ENCODE measurements at regions not wholly inside any gene's neighbourhood (a gene's known extent, or its start where the extent isn't known, plus 50 kb on each side); places are given as distances from the start of the nearest gene placed in this dataset.
A peak's percentile ranks its signal among the peaks of the same experiment; 100 is the strongest.
"Not testable (repeated sequence)": the region's sequence is repeated elsewhere in the genome, so short reads cannot be mapped to it uniquely, and the experiment has no call there.

DNA sequence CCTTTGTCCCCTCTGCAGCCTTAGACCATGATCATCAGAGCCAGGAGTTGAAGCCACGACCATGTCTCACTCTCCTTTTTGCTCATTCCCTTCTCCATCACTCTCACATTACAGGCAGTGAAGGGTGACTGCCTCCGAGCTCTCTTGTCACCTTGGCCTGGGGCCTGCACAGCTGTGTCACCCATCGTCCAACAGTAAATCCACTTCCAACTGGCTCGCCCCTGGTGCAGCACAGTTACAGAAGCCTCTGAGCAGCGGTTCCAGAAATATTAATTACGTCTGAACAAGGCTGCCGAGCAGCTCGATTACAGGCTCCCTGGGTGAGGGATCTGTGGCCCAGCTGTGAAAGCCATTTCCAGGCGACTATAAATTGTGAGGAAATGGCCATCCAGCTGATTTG is 528.2 kb downstream of the NR2F2 start:
- H3K36me3 Mint-ChIP-seq: no peaks in the 10 kb centered on the region
- no peak overlapping the region for H3K4me3 Mint-ChIP-seq
- H3K27me3 Mint-ChIP-seq: no peaks in the 10 kb centered on the region
- H3K27ac Mint-ChIP-seq: no peak overlapping the region
- DNase-seq (no peak), ATAC-seq (ENCODE audit: low read depth in 2 of 2) (no peak)
- H3K4me1 Mint-ChIP-seq: no peaks in the 10 kb centered on the region
- H3K9me3 Mint-ChIP-seq: peaks cover 0 to 13% (median 2%) of the 10 kb centered on the region in 7 donors

DNA sequence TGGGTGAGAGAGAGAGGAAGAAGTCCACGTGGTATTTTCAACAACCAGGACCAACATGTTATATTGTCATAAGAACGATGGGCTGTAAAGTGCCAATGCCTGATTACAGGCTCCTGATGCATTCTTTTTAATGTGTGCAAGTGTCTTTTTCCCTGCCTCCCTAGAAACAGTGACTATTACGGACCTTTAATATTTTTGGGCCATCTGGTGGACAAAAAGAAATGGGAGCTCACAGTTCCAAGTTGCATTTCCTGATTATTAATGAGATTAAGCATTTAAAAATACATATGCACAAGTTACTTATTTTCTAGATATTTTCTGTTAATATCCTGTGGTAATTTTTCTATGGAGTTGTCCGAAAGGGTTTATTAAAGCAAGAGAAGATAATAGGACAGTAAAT is 530.2 kb downstream of the NR2F2 start:
- Mint-ChIP-seq H3K4me1 (no peaks in the 10 kb centered on the region), H3K27me3 (no peaks in the 10 kb centered on the region), H3K9me3 (peaks cover 0 to 11% (median 4%) of the 10 kb centered on the region in 7 donors), H3K27ac (no peak overlapping the region), H3K36me3 (no peaks in the 10 kb centered on the region), H3K4me3 (no peak overlapping the region)
- DNase-seq: no peak
- ATAC-seq (ENCODE audit: low read depth in 2 of 2): no peak

DNA sequence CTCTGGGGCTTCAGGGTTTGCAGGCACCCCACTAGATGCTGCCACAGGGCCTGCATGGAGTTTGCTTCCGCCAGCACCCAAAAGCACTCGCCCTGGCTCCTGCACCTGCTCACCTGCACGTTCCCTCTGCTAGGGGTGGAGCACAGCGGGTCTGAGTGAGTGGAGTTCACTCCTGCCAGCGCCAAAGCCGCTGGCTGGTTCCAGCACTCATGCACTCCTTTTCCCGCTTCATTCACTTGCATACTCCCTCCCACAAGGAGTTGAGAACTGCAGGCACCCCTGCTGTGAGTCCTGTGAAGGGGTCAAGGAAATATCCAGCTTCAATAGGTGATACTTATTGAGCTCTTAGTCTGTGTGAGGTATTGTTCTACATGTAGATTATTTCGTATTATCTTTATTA is 537.5 kb downstream of the NR2F2 start:
- H3K36me3 Mint-ChIP-seq: no peaks in the 10 kb centered on the region
- H3K4me1 Mint-ChIP-seq: no peaks in the 10 kb centered on the region
- no peak for DNase-seq
- H3K27ac Mint-ChIP-seq: no peak overlapping the region
- peaks cover 0 to 24% (median 4%) of the 10 kb centered on the region in 7 donors for H3K9me3 Mint-ChIP-seq
- ATAC-seq (ENCODE audit: low read depth in 2 of 2): no peak
- no peaks in the 10 kb centered on the region for H3K27me3 Mint-ChIP-seq
- no peak overlapping the region for H3K4me3 Mint-ChIP-seq

DNA sequence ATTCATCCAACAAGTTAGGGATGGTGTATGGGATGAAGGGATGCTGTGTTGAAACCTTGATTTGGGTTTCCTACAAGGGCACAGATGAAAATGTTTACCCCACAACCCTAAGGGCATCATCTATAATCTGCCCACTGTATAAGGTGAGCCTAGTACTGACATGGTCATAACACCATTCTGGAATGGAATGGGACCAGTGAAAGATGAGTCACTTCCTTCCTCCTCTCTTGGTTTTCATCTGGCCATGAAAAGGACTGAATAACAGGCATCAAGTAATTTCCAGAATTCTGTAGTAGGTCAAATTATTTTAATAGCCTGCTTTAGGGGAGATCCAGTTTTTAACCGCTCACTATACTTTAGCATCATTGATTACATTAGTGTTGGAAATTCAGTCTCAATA is 538.6 kb downstream of the NR2F2 start:
- Mint-ChIP-seq H3K4me1 (no peaks in the 10 kb centered on the region), H3K27me3 (no peaks in the 10 kb centered on the region), H3K27ac (no peak overlapping the region), H3K9me3 (peaks cover 0 to 19% (median 2%) of the 10 kb centered on the region in 7 donors), H3K36me3 (no peaks in the 10 kb centered on the region), H3K4me3 (no peak overlapping the region)
- DNase-seq (no peak), ATAC-seq (ENCODE audit: low read depth in 2 of 2) (no peak)

DNA sequence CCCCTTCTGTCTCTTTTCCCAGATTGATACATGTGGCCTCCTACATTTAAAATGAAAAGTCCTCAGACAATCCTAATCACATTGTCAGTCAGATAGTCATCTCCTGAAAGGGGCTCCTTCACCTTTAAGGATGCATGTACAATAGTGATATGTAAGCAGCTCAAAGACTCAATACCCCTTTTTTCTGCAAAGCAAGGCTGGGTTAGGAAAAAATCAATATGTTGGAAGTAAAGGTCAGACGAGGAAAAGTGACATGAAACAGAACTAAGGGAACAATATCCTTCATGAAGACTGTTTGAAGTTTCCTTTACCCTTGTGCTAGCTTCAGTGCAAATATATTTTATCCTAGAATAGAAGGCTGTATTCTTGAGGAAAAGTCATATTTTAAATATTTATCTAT is 539.3 kb downstream of the NR2F2 start:
- ATAC-seq (ENCODE audit: low read depth in 2 of 2) (no peak), DNase-seq (no peak)
- Mint-ChIP-seq H3K27me3 (no peaks in the 10 kb centered on the region), H3K36me3 (no peaks in the 10 kb centered on the region), H3K9me3 (peaks cover 0 to 19% (median 2%) of the 10 kb centered on the region in 7 donors), H3K4me1 (no peaks in the 10 kb centered on the region), H3K27ac (no peak overlapping the region), H3K4me3 (no peak overlapping the region)

DNA sequence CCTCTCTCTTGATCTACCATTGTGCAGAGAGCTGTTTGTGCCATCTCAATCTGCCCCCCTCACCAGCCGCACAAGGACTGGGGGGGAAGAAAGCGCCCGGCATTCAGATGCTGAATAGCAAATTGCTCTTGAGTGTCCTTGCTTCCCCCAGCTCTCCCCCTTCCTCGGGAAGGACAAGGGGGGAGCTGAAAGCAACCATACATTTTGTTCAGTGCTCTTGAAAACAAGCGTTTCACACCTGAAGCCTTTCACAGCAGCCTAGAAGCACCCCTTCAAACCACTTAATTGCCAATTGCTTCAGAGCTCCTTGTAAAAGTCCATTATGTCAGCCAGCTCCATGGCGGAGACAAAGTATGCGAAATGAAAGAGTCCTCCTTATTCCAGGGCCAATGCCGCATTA is 540.1 kb downstream of the NR2F2 start:
- DNase-seq (no peak), ATAC-seq (ENCODE audit: low read depth in 2 of 2) (no peak)
- H3K27ac Mint-ChIP-seq: peak overlapping the region in 1 of 6 donors; percentile 62
- H3K9me3 Mint-ChIP-seq: peaks cover 0 to 15% (median 2%) of the 10 kb centered on the region in 7 donors
- H3K27me3 Mint-ChIP-seq: no peaks in the 10 kb centered on the region
- no peaks in the 10 kb centered on the region for H3K36me3 Mint-ChIP-seq
- H3K4me3 Mint-ChIP-seq: no peak overlapping the region
- H3K4me1 Mint-ChIP-seq: no peaks in the 10 kb centered on the region

DNA sequence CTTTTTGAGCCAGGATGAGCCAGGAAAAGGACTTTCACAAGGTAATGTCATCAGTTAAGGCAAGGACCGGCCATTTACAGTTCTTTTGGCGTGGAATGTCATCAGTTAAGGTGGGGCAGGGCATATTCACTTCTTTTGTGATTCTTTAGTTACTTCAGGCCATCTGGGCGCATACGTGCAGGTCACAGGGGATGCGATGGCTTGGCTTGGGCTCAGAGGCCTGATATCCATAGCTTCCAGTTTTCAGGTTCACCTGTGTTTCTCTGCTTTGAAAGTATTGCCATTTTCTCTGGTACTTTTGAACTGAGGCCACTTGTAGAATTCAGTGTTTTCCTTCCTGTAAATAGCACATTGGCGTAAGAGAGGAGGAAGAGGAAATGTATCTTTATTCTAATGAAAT is 546.9 kb downstream of the NR2F2 start:
- peaks cover 0 to 24% (median 2%) of the 10 kb centered on the region in 7 donors for H3K9me3 Mint-ChIP-seq
- not testable (repeated sequence) for ATAC-seq (ENCODE audit: low read depth in 2 of 2); H3K4me1 Mint-ChIP-seq; H3K36me3 Mint-ChIP-seq; H3K4me3 Mint-ChIP-seq; H3K27ac Mint-ChIP-seq; H3K27me3 Mint-ChIP-seq; DNase-seq

DNA sequence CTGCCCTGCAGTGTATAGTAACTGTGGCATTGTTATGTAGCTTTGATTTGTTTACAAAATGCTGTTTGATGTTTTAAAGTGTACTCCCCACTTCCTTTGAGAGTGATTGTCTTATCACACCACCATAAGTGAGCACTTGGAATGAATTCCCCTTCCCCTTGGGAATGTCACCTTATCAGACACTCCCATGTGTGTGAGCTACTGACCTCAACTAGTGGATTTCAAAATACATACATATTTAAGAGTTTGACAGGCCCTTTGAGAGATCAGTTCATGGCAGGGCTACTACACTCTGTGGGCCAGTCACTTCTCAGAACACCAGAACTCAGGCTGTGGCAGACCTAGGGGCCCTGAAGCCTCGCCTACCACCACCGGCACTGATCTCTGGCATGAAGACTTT is 547.6 kb downstream of the NR2F2 start:
- no peak for ATAC-seq (ENCODE audit: low read depth in 2 of 2)
- no peak overlapping the region for H3K27ac Mint-ChIP-seq
- H3K36me3 Mint-ChIP-seq: no peaks in the 10 kb centered on the region
- no peaks in the 10 kb centered on the region for H3K27me3 Mint-ChIP-seq
- no peak overlapping the region for H3K4me3 Mint-ChIP-seq
- H3K4me1 Mint-ChIP-seq: no peaks in the 10 kb centered on the region
- peaks cover 0 to 24% (median 4%) of the 10 kb centered on the region in 7 donors for H3K9me3 Mint-ChIP-seq
- DNase-seq: no peak

DNA sequence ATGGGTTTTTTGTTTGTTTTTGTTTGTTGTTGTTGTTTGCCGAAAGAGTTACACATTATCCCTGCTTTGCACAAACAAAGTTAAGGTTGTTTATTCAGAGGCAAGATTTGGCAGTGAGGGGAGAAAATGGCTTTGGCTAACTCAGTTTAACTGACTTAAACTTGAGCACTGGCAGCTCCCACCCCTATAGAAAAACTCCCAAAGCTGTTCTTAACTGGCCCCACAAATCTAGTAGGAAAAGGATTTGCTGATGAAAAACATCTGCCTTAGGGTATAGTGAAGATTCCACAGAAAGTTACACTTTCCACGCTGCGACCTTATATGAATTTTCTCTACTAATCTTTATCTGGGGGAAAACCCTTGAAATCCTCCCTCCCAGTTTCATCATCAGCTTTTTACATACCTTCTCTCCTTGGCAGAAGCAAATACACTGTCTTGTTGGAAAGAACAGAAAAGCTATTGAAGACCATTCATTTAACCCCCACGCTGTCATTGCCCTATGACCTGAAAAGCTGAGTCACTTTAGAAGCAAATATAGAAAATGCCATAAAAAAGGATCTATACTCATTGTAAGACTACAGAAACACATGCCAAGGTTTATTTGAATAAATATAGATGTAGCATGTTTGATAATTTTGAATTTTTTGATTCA is 551.7 kb downstream of the NR2F2 start:
- H3K4me3 Mint-ChIP-seq: no peak overlapping the region
- peaks cover 0 to 7% (median 2%) of the 10 kb centered on the region in 7 donors for H3K9me3 Mint-ChIP-seq
- no peak for ATAC-seq (ENCODE audit: low read depth in 2 of 2)
- no peaks in the 10 kb centered on the region for H3K36me3 Mint-ChIP-seq
- H3K27me3 Mint-ChIP-seq: no peaks in the 10 kb centered on the region
- no peaks in the 10 kb centered on the region for H3K4me1 Mint-ChIP-seq
- H3K27ac Mint-ChIP-seq: no peak overlapping the region
- no peak for DNase-seq

DNA sequence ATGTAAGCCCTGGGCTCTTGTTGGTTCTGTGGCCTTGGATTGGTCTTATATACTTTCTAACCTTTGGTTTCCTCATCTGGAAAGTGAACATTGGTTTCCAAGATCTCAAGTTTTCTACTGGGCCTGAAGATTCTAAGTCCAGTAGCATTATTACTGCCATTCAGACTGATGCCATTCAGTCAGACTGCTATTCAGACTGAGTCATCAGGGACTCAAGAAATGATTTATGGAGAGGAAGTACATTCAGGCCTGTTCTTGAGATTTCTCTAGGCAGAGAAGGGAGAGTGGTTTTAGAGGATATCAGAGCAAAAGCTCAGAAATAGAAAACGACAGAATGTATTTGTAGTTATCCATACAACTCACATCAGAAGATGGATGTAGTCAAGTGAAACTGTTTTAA is 557.2 kb downstream of the NR2F2 start:
- Mint-ChIP-seq H3K27ac (no peak overlapping the region), H3K4me1 (peaks cover 0 to 7% (median 3%) of the 10 kb centered on the region in 3 donors), H3K4me3 (no peak overlapping the region), H3K27me3 (no peaks in the 10 kb centered on the region), H3K36me3 (no peaks in the 10 kb centered on the region), H3K9me3 (peaks cover 0 to 4% (median 2%) of the 10 kb centered on the region in 7 donors)
- DNase-seq (no peak), ATAC-seq (ENCODE audit: low read depth in 2 of 2) (no peak)

DNA sequence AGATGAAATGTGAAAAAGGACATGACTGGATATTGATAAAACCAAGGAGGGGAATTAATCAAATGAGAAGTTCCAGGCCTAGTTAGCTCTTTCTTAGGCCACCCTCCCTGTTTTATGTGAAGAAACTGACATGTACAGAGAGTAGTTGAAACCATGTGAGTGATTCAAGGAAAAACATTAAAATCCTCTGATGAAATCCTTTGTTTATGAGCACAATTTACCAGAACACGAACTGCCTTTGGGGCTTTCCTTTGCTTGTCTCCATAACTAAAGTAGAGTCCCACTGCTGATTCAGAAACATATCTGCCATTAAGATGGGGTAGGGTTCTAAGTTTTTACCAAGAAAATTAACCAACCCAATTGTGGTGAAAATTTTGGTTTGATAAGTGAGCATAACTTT is 558.3 kb downstream of the NR2F2 start:
- ATAC-seq (ENCODE audit: low read depth in 2 of 2): no peak
- Mint-ChIP-seq H3K9me3 (peaks cover 0 to 4% (median 2%) of the 10 kb centered on the region in 7 donors), H3K36me3 (no peaks in the 10 kb centered on the region), H3K4me3 (no peak overlapping the region), H3K4me1 (peaks cover 0 to 7% (median 3%) of the 10 kb centered on the region in 3 donors), H3K27me3 (no peaks in the 10 kb centered on the region), H3K27ac (peak overlapping the region in 1 of 6 donors; percentile 19)
- DNase-seq: no peak

DNA sequence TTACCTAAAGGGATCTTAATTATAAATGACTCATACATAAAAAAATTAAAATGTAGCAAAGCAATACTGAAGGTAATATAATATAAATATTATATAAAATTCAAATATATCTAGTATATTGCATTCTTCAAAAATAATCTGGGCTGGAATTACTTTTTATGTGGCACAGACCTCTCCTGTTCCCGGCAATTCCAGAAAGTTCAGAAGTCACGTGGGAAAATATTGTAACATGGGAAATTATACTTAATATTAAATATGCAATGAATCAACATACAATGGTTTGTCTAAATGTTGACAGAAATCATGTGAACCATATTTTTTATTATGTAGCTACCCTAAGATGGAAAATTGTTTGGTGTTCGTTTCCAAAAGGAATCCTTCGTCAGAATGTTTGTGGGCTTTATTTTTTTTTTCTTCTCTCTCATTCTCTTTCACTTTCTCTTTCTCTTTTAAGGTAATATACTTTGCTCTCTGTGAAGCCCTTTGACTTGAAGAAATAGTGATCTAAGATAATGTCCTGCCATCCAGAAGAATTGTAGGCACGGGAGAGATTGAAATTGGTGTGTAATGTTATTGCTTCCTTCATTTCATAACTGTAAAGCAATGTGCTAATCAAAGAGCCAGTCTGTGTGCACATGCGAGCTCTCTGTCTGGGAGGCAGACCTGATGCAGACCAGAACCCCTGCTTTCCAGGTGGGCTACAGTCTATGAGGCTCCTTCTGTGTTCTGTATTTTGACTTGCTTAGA is 559.4 kb downstream of the NR2F2 start:
- ATAC-seq (ENCODE audit: low read depth in 2 of 2): no peak
- Mint-ChIP-seq H3K4me3 (peak overlapping the region in 3 of 8 donors; percentile 15 to 61 (median 34)), H3K9me3 (peaks cover 0 to 4% (median 2%) of the 10 kb centered on the region in 7 donors), H3K4me1 (peaks cover 0 to 7% (median 3%) of the 10 kb centered on the region in 3 donors), H3K27me3 (no peaks in the 10 kb centered on the region), H3K27ac (peak overlapping the region in 1 of 6 donors; percentile 24), H3K36me3 (no peaks in the 10 kb centered on the region)
- no peak for DNase-seq

DNA sequence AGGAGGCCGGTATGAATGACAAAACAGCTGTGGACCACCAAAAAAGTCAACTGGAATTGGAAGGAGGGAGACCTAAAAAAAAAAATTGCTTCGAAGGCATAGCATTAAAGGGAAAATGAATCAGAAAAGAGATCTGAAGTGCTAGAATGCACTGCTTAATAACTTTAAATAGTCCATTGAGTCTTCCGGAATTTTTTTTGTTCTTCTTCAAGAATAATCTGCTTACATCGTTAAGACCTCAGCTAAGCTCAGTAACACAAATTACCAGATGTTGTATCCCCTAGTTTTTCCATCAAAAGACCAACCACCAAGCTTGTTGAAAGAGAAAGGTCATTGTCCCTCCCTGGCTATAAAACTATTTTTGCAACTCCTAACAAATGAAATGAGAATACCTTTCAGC is 560.5 kb downstream of the NR2F2 start:
- H3K4me3 Mint-ChIP-seq: peak overlapping the region in 2 of 8 donors; percentile 2 to 32

More for the DNA sequence above, 560.5 kb downstream of the NR2F2 start:
- Mint-ChIP-seq H3K27ac (no peak overlapping the region), H3K36me3 (no peaks in the 10 kb centered on the region), H3K4me1 (peaks cover 0 to 7% (median 3%) of the 10 kb centered on the region in 3 donors), H3K9me3 (peaks cover 0 to 4% (median 2%) of the 10 kb centered on the region in 7 donors), H3K27me3 (no peaks in the 10 kb centered on the region)
- ATAC-seq (ENCODE audit: low read depth in 2 of 2): no peak
- DNase-seq: no peak

Data from naive B cell (primary cell).